ENCODE measurements at regions not wholly inside any gene's neighbourhood (a gene's known extent, or its start where the extent isn't known, plus 50 kb on each side); places are given as distances from the start of the nearest gene placed in this dataset.

- no peak overlapping the region for H3K4me3 ChIP-seq (ENCODE audit: low read length)
- no peak for TF ChIP-seq ZNF274 (IDR thresholded peaks at IDR 0.05; ENCODE audit: low read depth, low read length)
Observed at GRCh38 chr16:85250609-85251223, 138.4 kb upstream of the CIBAR2 start.

- TF ChIP-seq ZNF274 (IDR thresholded peaks at IDR 0.05; ENCODE audit: low read depth, low read length): no peak
Observed at GRCh38 chr16:85251225-85251760, 139.0 kb upstream of the CIBAR2 start.

GRCh38 chr16:85252014-85252413, 139.7 kb upstream of the CIBAR2 start:
- H3K4me3 ChIP-seq (ENCODE audit: low read length): no peak overlapping the region

More at GRCh38 chr16:85251225-85251760, 139.0 kb upstream of the CIBAR2 start:
- no peak overlapping the region for H3K4me3 ChIP-seq (ENCODE audit: low read length)

GRCh38 chr16:85252461-85252860, 140.2 kb upstream of the CIBAR2 start:
- H3K4me3 ChIP-seq (ENCODE audit: low read length): no peak overlapping the region
- no peak for TF ChIP-seq ZNF274 (IDR thresholded peaks at IDR 0.05; ENCODE audit: low read depth, low read length)

More at GRCh38 chr16:85252014-85252413, 139.7 kb upstream of the CIBAR2 start:
- TF ChIP-seq ZNF274 (IDR thresholded peaks at IDR 0.05; ENCODE audit: low read depth, low read length): no peak

- no peak for TF ChIP-seq ZNF274 (IDR thresholded peaks at IDR 0.05; ENCODE audit: low read depth, low read length)
- no peak overlapping the region for H3K4me3 ChIP-seq (ENCODE audit: low read length)
Observed at GRCh38 chr16:85253084-85253941, 141.0 kb upstream of the CIBAR2 start.

GRCh38 chr16:85254051-85254450, 141.8 kb upstream of the CIBAR2 start:
- H3K4me3 ChIP-seq (ENCODE audit: low read length): no peak overlapping the region
- no peak for TF ChIP-seq ZNF274 (IDR thresholded peaks at IDR 0.05; ENCODE audit: low read depth, low read length)

- no peak overlapping the region for H3K4me3 ChIP-seq (ENCODE audit: low read length)
- no peak for TF ChIP-seq ZNF274 (IDR thresholded peaks at IDR 0.05; ENCODE audit: low read depth, low read length)
Observed at GRCh38 chr16:85254921-85255320, 142.6 kb upstream of the CIBAR2 start.

- no peak overlapping the region for H3K4me3 ChIP-seq (ENCODE audit: low read length)
- no peak for TF ChIP-seq ZNF274 (IDR thresholded peaks at IDR 0.05; ENCODE audit: low read depth, low read length)
Observed at GRCh38 chr16:85255777-85256176, 143.5 kb upstream of the CIBAR2 start.

- no peak overlapping the region for H3K4me3 ChIP-seq (ENCODE audit: low read length)
- no peak for TF ChIP-seq ZNF274 (IDR thresholded peaks at IDR 0.05; ENCODE audit: low read depth, low read length)
Observed at GRCh38 chr16:85256190-85256739, 144.0 kb upstream of the CIBAR2 start.

GRCh38 chr16:85257483-85257882, 145.2 kb upstream of the CIBAR2 start:
- no peak overlapping the region for H3K4me3 ChIP-seq (ENCODE audit: low read length)
- no peak for TF ChIP-seq ZNF274 (IDR thresholded peaks at IDR 0.05; ENCODE audit: low read depth, low read length)

- H3K4me3 ChIP-seq (ENCODE audit: low read length): no peak overlapping the region
- TF ChIP-seq ZNF274 (IDR thresholded peaks at IDR 0.05; ENCODE audit: low read depth, low read length): no peak
Observed at GRCh38 chr16:85258166-85258565, 145.9 kb upstream of the CIBAR2 start.

- no peak overlapping the region for H3K4me3 ChIP-seq (ENCODE audit: low read length)
- no peak for TF ChIP-seq ZNF274 (IDR thresholded peaks at IDR 0.05; ENCODE audit: low read depth, low read length)
Observed at GRCh38 chr16:85258629-85259028, 146.4 kb upstream of the CIBAR2 start.

- no peak for TF ChIP-seq ZNF274 (IDR thresholded peaks at IDR 0.05; ENCODE audit: low read depth, low read length)
- no peak overlapping the region for H3K4me3 ChIP-seq (ENCODE audit: low read length)
Observed at GRCh38 chr16:85259115-85259831, 147.0 kb upstream of the CIBAR2 start.

- TF ChIP-seq ZNF274 (IDR thresholded peaks at IDR 0.05; ENCODE audit: low read depth, low read length): no peak
- H3K4me3 ChIP-seq (ENCODE audit: low read length): no peak overlapping the region
Observed at GRCh38 chr16:85259832-85260167, 147.5 kb upstream of the CIBAR2 start.
